HG02571 (cell line): ENCODE measurements at regions not wholly inside any gene's neighbourhood (a gene's known extent, or its start where the extent isn't known, plus 50 kb on each side); places are given as distances from the start of the nearest gene placed in this dataset.
A peak's percentile ranks its signal among the peaks of the same experiment; 100 is the strongest.

Source experiments
- ATAC-seq: cut with Tn5 transposase; IDR thresholded peaks from one replicate; pipeline ENCODE4 v1.9.1; 2021; ENCODE audit warnings: mild to moderate bottlenecking, moderate library complexity; ENCODE audit not compliant: unreplicated experiment

GRCh38 chr3:72594615-72595215 is 253.5 kb downstream of the SHQ1 start:
- no peak for ATAC-seq

DNA sequence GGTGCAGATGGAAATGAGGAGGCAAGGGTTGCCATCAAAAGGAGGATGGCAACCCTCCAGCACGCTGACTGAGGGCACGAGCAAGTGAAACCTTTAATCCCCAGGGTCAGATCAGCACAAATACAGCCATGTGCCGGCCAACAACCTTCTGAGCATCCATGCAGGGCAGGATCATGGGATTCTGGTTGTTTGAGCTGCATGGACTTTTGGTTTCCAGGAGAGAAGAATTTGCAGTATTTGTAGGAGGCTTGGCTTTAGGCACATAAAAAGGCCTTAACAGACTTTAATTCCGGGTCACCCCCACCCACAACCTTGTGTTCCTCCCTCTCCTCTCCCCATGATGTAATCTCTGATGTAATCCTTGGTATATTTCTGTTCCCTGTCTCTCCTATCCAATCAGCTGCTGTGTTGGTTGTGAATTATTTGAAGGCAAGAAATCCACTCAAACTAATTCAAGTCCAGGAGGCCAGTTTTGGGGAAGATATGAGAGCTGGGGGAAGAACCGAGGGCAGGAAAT is 254.3 kb downstream of the SHQ1 start:
- ATAC-seq = no peak

GRCh38 chr3:72591522-72592421 is 256.5 kb downstream of the SHQ1 start:
- no peak for ATAC-seq

DNA sequence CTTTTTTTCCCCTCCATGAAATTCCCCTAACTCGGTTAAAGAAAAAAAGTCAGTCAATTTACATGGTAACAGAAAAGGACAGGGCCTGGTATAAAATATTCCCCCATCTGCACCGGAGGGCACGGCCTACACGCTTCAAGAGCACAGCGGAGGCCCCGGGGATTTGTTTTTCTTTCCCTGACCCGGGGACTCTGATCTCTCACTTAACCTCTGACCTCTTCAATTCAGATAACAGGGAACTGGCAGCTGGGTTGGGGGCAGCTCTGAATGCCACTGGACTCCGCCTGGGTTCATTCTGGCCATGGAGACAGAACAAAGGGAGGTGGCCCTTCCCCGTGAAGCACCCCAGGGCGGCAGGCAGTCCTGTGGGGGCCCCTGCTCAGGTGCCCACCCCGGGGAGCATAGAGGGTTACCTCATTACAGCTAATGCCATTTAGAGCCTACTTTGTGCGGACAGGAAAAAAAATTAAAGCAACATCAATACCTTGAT is 257.5 kb downstream of the SHQ1 start:
- ATAC-seq = no peak

- no peak for ATAC-seq
These were observed 261.0 kb downstream of the SHQ1 start for GRCh38 chr3:72587282-72587681.

DNA sequence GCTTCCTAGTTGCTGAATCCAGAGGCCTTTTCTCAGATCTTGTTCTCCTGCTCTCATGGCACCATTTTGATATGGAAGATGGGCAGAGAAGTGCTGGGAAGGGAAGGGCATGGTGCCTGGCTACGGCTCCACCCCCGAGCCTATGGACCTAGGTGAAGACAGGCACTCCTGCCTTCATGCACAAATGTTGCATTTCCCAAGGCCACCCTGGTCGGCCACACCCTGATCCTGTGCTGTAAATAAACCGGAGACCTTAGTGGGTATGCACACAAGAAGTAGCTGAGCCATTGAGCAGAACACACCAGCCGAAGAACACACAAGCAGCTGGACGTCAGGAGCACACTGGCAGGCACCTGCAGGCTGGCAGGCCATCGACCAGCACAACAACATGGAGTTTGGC is 261.6 kb downstream of the SHQ1 start:
- no peak for ATAC-seq

GRCh38 chr3:72585966-72586365 is 262.3 kb downstream of the SHQ1 start:
- ATAC-seq = no peak

GRCh38 chr3:72584262-72584661 is 264.0 kb downstream of the SHQ1 start:
- no peak for ATAC-seq

DNA sequence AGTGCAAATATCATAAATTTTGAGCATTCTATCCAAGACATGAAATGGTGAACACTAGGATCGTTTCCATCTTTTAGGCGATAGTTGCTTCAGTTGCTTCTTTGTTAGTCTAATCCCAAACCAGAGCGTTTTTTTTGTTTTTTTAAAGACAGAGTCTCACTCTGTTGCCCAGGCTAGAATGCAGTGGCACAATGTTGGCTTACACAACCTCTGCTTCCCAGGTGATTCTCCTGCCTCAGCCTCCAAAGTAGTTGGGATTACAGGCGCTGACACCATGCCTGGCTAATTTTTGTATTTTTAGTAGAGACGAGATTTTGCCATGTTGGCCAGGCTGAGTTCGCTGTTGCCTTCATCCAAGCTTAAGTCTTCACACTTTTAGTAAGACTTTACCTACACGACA is 265.3 kb downstream of the SHQ1 start:
- ATAC-seq = no peak

DNA sequence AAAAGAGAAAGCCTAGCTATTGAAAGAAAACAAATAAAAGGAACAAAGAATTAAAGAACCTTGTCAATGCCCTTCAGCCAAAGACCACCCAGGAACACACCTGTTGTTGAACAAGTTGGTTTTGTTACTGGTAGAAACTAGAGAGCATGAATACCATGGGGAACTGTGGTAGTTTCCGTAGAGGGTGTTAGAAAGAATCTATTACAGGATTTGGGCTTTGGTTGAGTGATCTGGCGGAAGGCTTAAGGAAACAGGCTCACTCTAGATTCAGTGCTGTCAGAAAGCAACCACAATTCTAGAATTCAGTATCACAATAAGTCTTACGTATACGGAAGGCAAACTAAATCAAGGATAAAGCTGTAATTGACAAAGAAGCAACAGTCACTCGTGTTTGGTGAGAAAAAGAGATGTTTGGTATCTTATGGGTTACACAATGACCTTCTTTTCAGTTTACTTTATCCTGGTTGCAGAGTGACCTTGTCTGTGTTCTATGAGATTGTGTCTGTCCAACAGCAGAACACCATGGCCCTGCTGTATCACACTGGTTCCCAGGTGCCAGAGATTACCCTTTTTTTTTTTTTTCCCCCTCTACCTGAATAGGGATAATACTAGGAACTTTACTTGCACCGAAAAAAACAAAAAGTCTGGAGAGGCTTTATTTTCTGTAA is 265.9 kb downstream of the SHQ1 start:
- ATAC-seq = peak; percentile 89

- no peak for ATAC-seq
These were observed 267.3 kb downstream of the SHQ1 start for GRCh38 chr3:72580900-72581299.

- ATAC-seq = no peak
These were observed 267.9 kb downstream of the SHQ1 start for GRCh38 chr3:72580246-72580756.

DNA sequence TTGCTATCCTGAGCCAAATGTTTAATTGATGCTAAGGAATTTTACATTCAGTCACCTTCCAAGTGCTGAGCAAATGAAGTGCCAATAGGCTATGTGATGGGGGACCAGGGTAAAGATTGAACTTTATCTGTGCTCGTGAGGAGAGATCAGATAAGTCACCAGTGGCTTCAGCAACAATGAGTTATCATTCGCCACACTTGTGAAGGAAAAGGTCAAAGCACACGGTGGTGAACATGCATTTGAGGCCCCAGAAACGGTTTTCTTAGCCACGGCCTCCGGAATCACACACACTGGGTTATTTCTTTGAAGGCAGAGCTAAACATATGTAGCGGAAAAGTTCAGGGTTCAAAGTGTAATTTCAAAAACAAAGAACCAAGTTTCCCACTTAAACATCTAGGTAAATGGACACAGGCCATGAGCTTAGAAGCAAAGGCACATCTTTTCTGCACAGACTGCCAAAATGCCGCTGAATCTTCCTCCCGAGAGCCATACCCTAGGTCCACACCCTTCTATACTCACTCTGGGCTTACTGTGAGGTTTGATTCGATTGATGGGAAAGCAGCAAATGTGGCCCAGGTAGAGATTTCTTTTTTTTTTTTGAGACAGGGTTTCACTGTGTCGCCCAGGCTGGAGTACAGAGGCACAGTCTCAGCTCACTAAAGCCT is 268.5 kb downstream of the SHQ1 start:
- ATAC-seq = no peak

GRCh38 chr3:72579191-72579580 is 269.1 kb downstream of the SHQ1 start:
- no peak for ATAC-seq

- no peak for ATAC-seq
These were observed 271.1 kb downstream of the SHQ1 start for GRCh38 chr3:72577190-72577589.

- ATAC-seq = no peak
These were observed 271.7 kb downstream of the SHQ1 start for GRCh38 chr3:72576563-72576962.

- ATAC-seq = no peak
These were observed 274.1 kb downstream of the SHQ1 start for GRCh38 chr3:72574144-72574543.

- no peak for ATAC-seq
These were observed 275.2 kb downstream of the SHQ1 start for GRCh38 chr3:72573051-72573450.

- no peak for ATAC-seq
These were observed 275.7 kb downstream of the SHQ1 start for GRCh38 chr3:72572489-72573007.

DNA sequence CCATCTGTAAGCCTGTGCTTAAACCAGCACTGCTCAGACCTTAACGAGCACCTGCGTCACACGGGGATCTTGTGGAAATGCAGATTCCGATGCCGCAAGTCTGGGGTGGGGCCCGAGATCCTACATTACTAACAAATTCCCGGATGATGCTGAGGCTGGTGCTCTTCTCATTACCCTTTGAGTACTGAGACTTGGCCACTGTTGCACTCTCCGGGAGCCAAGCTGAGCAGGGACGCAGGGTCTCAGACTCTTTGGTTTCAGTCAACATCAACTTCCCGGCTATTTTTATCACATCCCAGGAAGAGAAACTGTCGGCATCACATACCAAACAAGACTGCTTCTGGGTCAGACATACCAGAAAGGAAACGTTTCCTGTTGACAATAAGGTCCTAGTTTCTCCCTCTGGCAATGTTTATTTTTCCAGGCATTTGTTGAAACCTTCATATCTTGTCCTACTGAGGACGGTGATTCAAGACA is 276.6 kb downstream of the SHQ1 start:
- no peak for ATAC-seq
